GM12878 (cell line): ENCODE measurements at regions not wholly inside any gene's neighbourhood (a gene's known extent, or its start where the extent isn't known, plus 50 kb on each side); places are given as distances from the start of the nearest gene placed in this dataset.

Source experiments
- ATAC-seq: fragments of 200-7000 bp; cut with Tn5 transposase; 3 replicates; pipeline ENCODE4 v1.9.1; 2020; ENCODE audit warnings: mild to moderate bottlenecking, moderate library complexity
- BruUV-seq: library from RNA; stranded (reverse); fragments of 400-500 nt; replicated peaks from 2 replicates; lab custom pipeline; 2021; lab: Mats Ljungman, UMichigan
- CTCF ChIA-PET: fragments of 300-600 bp; sonication (Branson Sonifier 250); formaldehyde crosslinking; extraction: SDS; loops from one replicate; lab custom pipeline; 2021; ENCODE audit warnings: inconsistent platforms; lab: Yijun Ruan, JAX
- POLR2A ChIA-PET: fragments of 350-600 bp; formaldehyde crosslinking; extraction: SDS; loops from one replicate; lab custom pipeline; 2021; ENCODE audit warnings: inconsistent platforms; lab: Charles Lee
- RAD21 ChIA-PET: fragments of 300-600 bp; sonication (Branson Sonifier 250); formaldehyde crosslinking; loops from one replicate; lab custom pipeline; 2023; ENCODE audit warnings: antibody characterized with exemption; ENCODE audit not compliant: unreplicated experiment; lab: Charles Lee
- SMC1A ChIA-PET: fragments of 300-600 bp; sonication (Branson Sonifier 250); formaldehyde crosslinking; loops from one replicate; lab custom pipeline; 2023; ENCODE audit not compliant: unreplicated experiment, uncharacterized antibody; lab: Charles Lee
- DNase-seq: peaks from one replicate; pipeline ENCODE4 v3.0.0-alpha.2; 2011; ENCODE audit warnings: low read depth, low spot score
- FAIRE-seq: peaks from 3 replicates; lab custom pipeline; 2011; peaks lifted over from hg19 to GRCh38; lab: Jason Lieb, UNC
- H2AFZ ChIP-seq: 2 replicates; pipeline ENCODE4 v1.6.0; 2011; ENCODE audit warnings: low read depth, low read length, control low read depth; ENCODE audit not compliant: control insufficient read depth
- H3K27ac ChIP-seq: 2 replicates; pipeline ENCODE4 v1.5.1; 2011; ENCODE audit warnings: control low read depth; ENCODE audit not compliant: control insufficient read depth, insufficient read depth
- H3K27me3 ChIP-seq, 2 experiments: replicated peaks in 1 of 2; 2 replicates each; pipeline versions ENCODE4 v1.6.0 to v1.6.1; 2011; ENCODE audit warnings: low read length in 1 of 2; ENCODE audit not compliant: control insufficient read depth in 2 of 2, insufficient read depth in 2 of 2
- H3K36me3 ChIP-seq, 2 experiments: 2 replicates each; pipeline ENCODE4 v1.5.1; 2011; ENCODE audit warnings: low read length in 1 of 2; ENCODE audit not compliant: control insufficient read depth in 2 of 2, insufficient read depth in 2 of 2
- H3K4me1 ChIP-seq: 2 replicates; pipeline ENCODE4 v1.6.1; 2011; ENCODE audit warnings: mild to moderate bottlenecking, low read length, moderate library complexity, mixed read lengths; ENCODE audit not compliant: control insufficient read depth, insufficient read depth
- H3K4me2 ChIP-seq: 2 replicates; pipeline ENCODE4 v1.6.0; 2011; ENCODE audit warnings: control low read depth; ENCODE audit not compliant: control insufficient read depth, insufficient read depth
- H3K4me3 ChIP-seq: fragments of 200-600 bp; sonication (generic); 2 replicates; pipeline ENCODE4 v1.5.1; 2016
- H3K79me2 ChIP-seq: 2 replicates; pipeline ENCODE4 v1.6.0; 2011; ENCODE audit warnings: low read length; ENCODE audit not compliant: control insufficient read depth, insufficient read depth
- H3K9ac ChIP-seq: 2 replicates; pipeline ENCODE4 v1.8.0; 2011; ENCODE audit warnings: low read length, control low read depth, mixed read lengths; ENCODE audit not compliant: control insufficient read depth, insufficient read depth
- H3K9me3 ChIP-seq: replicated peaks from 3 replicates; pipeline ENCODE4 v1.5.1; 2011; ENCODE audit warnings: mild to moderate bottlenecking, low read length; ENCODE audit not compliant: control insufficient read depth, insufficient read depth
- H4K20me1 ChIP-seq: 2 replicates; pipeline ENCODE4 v1.6.0; 2011; ENCODE audit not compliant: control insufficient read depth, insufficient read depth
- ASH2L ChIP-seq: fragments of 300-600, 200-600 bp; sonication (generic); IDR thresholded peaks from 2 replicates; pipeline ENCODE4 v1.6.1; 2017; ENCODE audit warnings: low read depth, mild to moderate bottlenecking, borderline replicate concordance
- CREM ChIP-seq: IDR thresholded peaks from 2 replicates; pipeline ENCODE4 v1.6.1; 2014; ENCODE audit warnings: antibody characterized with exemption, low read depth
- FOXK2 ChIP-seq: fragments of 450-650 bp; IDR thresholded peaks from 2 replicates; pipeline ENCODE4 v1.6.1; 2017; ENCODE audit warnings: mild to moderate bottlenecking, moderate library complexity
- JUND ChIP-seq: IDR thresholded peaks from 2 replicates; pipeline ENCODE4 v1.6.1; 2012; ENCODE audit warnings: low read depth, mild to moderate bottlenecking, low read length, improper control_type of control experiment, moderate library complexity
- MTA3 ChIP-seq: IDR thresholded peaks from 2 replicates; pipeline ENCODE4 v1.6.1; 2012; ENCODE audit warnings: low read length, inconsistent platforms, borderline replicate concordance
- NRF1 ChIP-seq: conservative IDR thresholded peaks from 2 replicates; pipeline ENCODE4 v1.6.1; 2011; ENCODE audit warnings: mild to moderate bottlenecking, low read depth, low read length, improper control_type of control experiment
- POLR2A ChIP-seq: IDR thresholded peaks from 2 replicates; pipeline ENCODE4 v1.6.1; 2011; ENCODE audit warnings: low read depth, mild to moderate bottlenecking, low read length
- RCOR1 ChIP-seq: conservative IDR thresholded peaks from 2 replicates; pipeline ENCODE4 v1.6.1; 2012; ENCODE audit warnings: low read depth, low read length, improper control_type of control experiment
- SREBF1 ChIP-seq: IDR thresholded peaks from 2 replicates; pipeline ENCODE4 v1.6.1; 2012; ENCODE audit warnings: mild to moderate bottlenecking, low read length
- TARDBP ChIP-seq: IDR thresholded peaks from 2 replicates; pipeline ENCODE4 v1.6.1; 2016; ENCODE audit warnings: borderline replicate concordance
- ZZZ3 ChIP-seq: IDR thresholded peaks from 2 replicates; pipeline ENCODE4 v1.6.1; 2011; ENCODE audit warnings: low read depth; ENCODE audit not compliant: control insufficient read depth, insufficient read length
- WGBS: methylation state at CpG from one replicate; pipeline ENCODE4 v1.1.6; 2016; ENCODE audit warnings: low lambda C conversion rate; ENCODE audit not compliant: insufficient replicate concordance, insufficient coverage; ENCODE audit errors: missing lambda C conversion rate; 5-methylcytosine and 5-hydroxymethylcytosine counted together
- in situ Hi-C: fragments of 300-500 bp; cut with MboI; formaldehyde crosslinking; loops from 9 replicates; pipeline ENCODE4 v1.14.3; 2018; ENCODE audit warnings: mixed read lengths
- intact Hi-C: fragments of 100-400 bp; cut with micrococcal nuclease; formaldehyde crosslinking; loops from one replicate; pipeline ENCODE4 v1.14.2; 2022; ENCODE audit not compliant: unreplicated experiment
- TF ChIP-seq, protein P1 (sequence below): fragments of 450-650 bp; IDR thresholded peaks from 2 replicates; pipeline ENCODE4 v1.6.1; 2017; ENCODE audit warnings: mild to moderate bottlenecking, moderate library complexity
- TF ChIP-seq, protein P2 (sequence below): IDR thresholded peaks from 2 replicates; pipeline ENCODE4 v1.6.1; 2011; ENCODE audit warnings: low read depth, mild to moderate bottlenecking, low read length, moderate library complexity, borderline replicate concordance; ENCODE audit errors: extremely low read depth
- TF ChIP-seq, protein P3 (sequence below): fragments of 450-650 bp; IDR thresholded peaks from 2 replicates; pipeline ENCODE4 v1.6.1; 2014; ENCODE audit warnings: mild to moderate bottlenecking

GRCh38 chr14:48618057-48618456 is 942.7 kb upstream of the MDGA2 start:
- Histone ChIP-seq H3K4me1 (no peaks in the 10 kb centered on the region), H3K9ac (no peak overlapping the region), H4K20me1 (no peaks in the 10 kb centered on the region), H3K27me3 (no peaks in the 10 kb centered on the region), H2AFZ (no peak overlapping the region), H3K79me2 (no peaks in the 10 kb centered on the region), H3K4me2 (no peak overlapping the region), H3K36me3 (no peaks in the 10 kb centered on the region), H3K9me3 (no peaks in the 10 kb centered on the region), H3K27ac (no peak overlapping the region), H3K4me3 (no peak overlapping the region)
- BruUV-seq: no TSS peak
- in situ Hi-C loops: no loop called here
- FAIRE-seq (no peak), ATAC-seq (no peak), DNase-seq (no peak)
- POLR2A ChIA-PET: no interaction called here
- intact Hi-C loops: no loop called here
- RAD21 ChIA-PET: no interaction called here
- CTCF ChIA-PET: interaction anchor here (1.0 kb wide), 1 partner anchor 15 kb away, joined by 4 read pairs; no protein-coding TSS in a partner anchor
- SMC1A ChIA-PET: interaction anchor here (1.1 kb wide), 1 partner anchor 21 kb away, joined by 3 read pairs; no protein-coding TSS in a partner anchor
- TF ChIP-seq, protein P1, sequence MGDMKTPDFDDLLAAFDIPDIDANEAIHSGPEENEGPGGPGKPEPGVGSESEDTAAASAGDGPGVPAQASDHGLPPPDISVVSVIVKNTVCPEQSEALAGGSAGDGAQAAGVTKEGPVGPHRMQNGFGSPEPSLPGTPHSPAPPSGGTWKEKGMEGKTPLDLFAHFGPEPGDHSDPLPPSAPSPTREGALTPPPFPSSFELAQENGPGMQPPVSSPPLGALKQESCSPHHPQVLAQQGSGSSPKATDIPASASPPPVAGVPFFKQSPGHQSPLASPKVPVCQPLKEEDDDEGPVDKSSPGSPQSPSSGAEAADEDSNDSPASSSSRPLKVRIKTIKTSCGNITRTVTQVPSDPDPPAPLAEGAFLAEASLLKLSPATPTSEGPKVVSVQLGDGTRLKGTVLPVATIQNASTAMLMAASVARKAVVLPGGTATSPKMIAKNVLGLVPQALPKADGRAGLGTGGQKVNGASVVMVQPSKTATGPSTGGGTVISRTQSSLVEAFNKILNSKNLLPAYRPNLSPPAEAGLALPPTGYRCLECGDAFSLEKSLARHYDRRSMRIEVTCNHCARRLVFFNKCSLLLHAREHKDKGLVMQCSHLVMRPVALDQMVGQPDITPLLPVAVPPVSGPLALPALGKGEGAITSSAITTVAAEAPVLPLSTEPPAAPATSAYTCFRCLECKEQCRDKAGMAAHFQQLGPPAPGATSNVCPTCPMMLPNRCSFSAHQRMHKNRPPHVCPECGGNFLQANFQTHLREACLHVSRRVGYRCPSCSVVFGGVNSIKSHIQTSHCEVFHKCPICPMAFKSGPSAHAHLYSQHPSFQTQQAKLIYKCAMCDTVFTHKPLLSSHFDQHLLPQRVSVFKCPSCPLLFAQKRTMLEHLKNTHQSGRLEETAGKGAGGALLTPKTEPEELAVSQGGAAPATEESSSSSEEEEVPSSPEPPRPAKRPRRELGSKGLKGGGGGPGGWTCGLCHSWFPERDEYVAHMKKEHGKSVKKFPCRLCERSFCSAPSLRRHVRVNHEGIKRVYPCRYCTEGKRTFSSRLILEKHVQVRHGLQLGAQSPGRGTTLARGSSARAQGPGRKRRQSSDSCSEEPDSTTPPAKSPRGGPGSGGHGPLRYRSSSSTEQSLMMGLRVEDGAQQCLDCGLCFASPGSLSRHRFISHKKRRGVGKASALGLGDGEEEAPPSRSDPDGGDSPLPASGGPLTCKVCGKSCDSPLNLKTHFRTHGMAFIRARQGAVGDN: no peak
- TF ChIP-seq, protein P2, sequence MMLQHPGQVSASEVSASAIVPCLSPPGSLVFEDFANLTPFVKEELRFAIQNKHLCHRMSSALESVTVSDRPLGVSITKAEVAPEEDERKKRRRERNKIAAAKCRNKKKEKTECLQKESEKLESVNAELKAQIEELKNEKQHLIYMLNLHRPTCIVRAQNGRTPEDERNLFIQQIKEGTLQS: no peak
- TF ChIP-seq MTA3: no peak
- TF ChIP-seq ASH2L: no peak
- TF ChIP-seq FOXK2: no peak
- TF ChIP-seq CREM: no peak
- no peak for TF ChIP-seq JUND
- TF ChIP-seq TARDBP: no peak
- TF ChIP-seq ZZZ3: no peak
- no peak for TF ChIP-seq POLR2A
- TF ChIP-seq, protein P3, sequence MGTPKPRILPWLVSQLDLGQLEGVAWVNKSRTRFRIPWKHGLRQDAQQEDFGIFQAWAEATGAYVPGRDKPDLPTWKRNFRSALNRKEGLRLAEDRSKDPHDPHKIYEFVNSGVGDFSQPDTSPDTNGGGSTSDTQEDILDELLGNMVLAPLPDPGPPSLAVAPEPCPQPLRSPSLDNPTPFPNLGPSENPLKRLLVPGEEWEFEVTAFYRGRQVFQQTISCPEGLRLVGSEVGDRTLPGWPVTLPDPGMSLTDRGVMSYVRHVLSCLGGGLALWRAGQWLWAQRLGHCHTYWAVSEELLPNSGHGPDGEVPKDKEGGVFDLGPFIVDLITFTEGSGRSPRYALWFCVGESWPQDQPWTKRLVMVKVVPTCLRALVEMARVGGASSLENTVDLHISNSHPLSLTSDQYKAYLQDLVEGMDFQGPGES: no peak
- no peak for TF ChIP-seq NRF1
- no peak for TF ChIP-seq SREBF1
- no peak for TF ChIP-seq RCOR1
- WGBS: 0% methylated on average over 1 of the region's 1 CpG
